PC-9 (cell line): ENCODE measurements at regions not wholly inside any gene's neighbourhood (a gene's known extent, or its start where the extent isn't known, plus 50 kb on each side); places are given as distances from the start of the nearest gene placed in this dataset.

Experiments
- BruUV-seq: library from RNA; stranded (reverse); fragments of 400-500 nt; replicated peaks from 2 replicates; lab custom pipeline; 2021; lab: Mats Ljungman, UMichigan
- CTCF ChIA-PET: fragments of 300-600 bp; sonication (Branson Sonifier 250); formaldehyde crosslinking; loops from one replicate; lab custom pipeline; 2022; ENCODE audit warnings: antibody characterized with exemption; lab: Charles Lee
- POLR2A ChIA-PET: fragments of 300-600 bp; sonication (Branson Sonifier 250); formaldehyde crosslinking; loops from one replicate; lab custom pipeline; 2022; ENCODE audit warnings: antibody characterized with exemption; ENCODE audit not compliant: unreplicated experiment; lab: Charles Lee
- DNase-seq, 2 experiments: peaks; one replicate each; pipeline versions ENCODE4 v3.0.0 to v3.0.0-alpha.2; 2015 to 2022; ENCODE audit warnings: mixed read lengths in 1 of 2
- H2AFZ ChIP-seq: fragments of 200-600 bp; sonication (generic); 2 replicates; pipeline ENCODE4 v1.8.1; 2017; ENCODE audit warnings: antibody characterized with exemption
- H3F3A ChIP-seq: fragments of 200-600 bp; sonication (generic); 2 replicates; pipeline ENCODE4 v1.8.1; 2017; ENCODE audit warnings: antibody characterized with exemption, mild to moderate bottlenecking, low read depth; ENCODE audit not compliant: insufficient read depth
- H3K27ac ChIP-seq: fragments of 200-600 bp; sonication (generic); 2 replicates; pipeline ENCODE4 v1.6.1; 2016; ENCODE audit warnings: mixed run types
- H3K27me3 ChIP-seq: fragments of 200-600 bp; sonication (generic); 2 replicates; pipeline ENCODE4 v1.6.1; 2016; ENCODE audit warnings: low read depth, mixed run types; ENCODE audit not compliant: insufficient read depth
- H3K36me3 ChIP-seq: fragments of 200-600 bp; sonication (generic); 2 replicates; pipeline ENCODE4 v1.6.1; 2016; ENCODE audit warnings: low read depth, mixed run types
- H3K4me1 ChIP-seq: fragments of 200-600 bp; sonication (generic); replicated peaks from 2 replicates; pipeline ENCODE4 v1.6.1; 2016; ENCODE audit warnings: mixed run types; ENCODE audit not compliant: insufficient read depth
- H3K4me2 ChIP-seq: fragments of 200-600 bp; sonication (generic); 2 replicates; pipeline ENCODE4 v1.6.1; 2017; ENCODE audit warnings: mixed run types
- H3K4me3 ChIP-seq: fragments of 200-600 bp; sonication (generic); 2 replicates; pipeline ENCODE4 v1.6.1; 2016; ENCODE audit warnings: mixed run types
- H3K79me2 ChIP-seq: fragments of 200-600 bp; sonication (generic); 2 replicates; pipeline ENCODE4 v1.6.1; 2017; ENCODE audit warnings: low read depth, mixed run types
- H3K9me2 ChIP-seq: fragments of 200-600 bp; sonication (generic); 2 replicates; pipeline ENCODE4 v1.8.1; 2017; ENCODE audit warnings: mild to moderate bottlenecking; ENCODE audit not compliant: insufficient read depth
- H3K9me3 ChIP-seq: fragments of 200-600 bp; sonication (generic); 2 replicates; pipeline ENCODE4 v1.8.1; 2016; ENCODE audit warnings: low read depth; ENCODE audit not compliant: insufficient read depth
- H4K20me1 ChIP-seq: fragments of 200-600 bp; sonication (generic); 2 replicates; pipeline ENCODE4 v1.8.1; 2017; ENCODE audit not compliant: insufficient read depth
- CTCF ChIP-seq: fragments of 200-600 bp; sonication (generic); conservative IDR thresholded peaks from 2 replicates; pipeline ENCODE4 v1.6.1; 2017; ENCODE audit warnings: mixed run types, antibody characterized with exemption, mild to moderate bottlenecking, moderate library complexity
- EZH2 ChIP-seq: fragments of 200-600 bp; sonication (generic); IDR thresholded peaks from 2 replicates; pipeline ENCODE4 v1.8.0; 2017; ENCODE audit warnings: antibody characterized with exemption, low read depth
- intact Hi-C: fragments of 100-400 bp; cut with micrococcal nuclease; formaldehyde crosslinking; loops from one replicate; pipeline ENCODE4 v1.10.0; 2022; ENCODE audit not compliant: unreplicated experiment

- ChIA-PET CTCF (no interaction called here), POLR2A (no interaction called here)
- Histone ChIP-seq H3K36me3 (no peaks in the 10 kb centered on the region), H4K20me1 (no peaks in the 10 kb centered on the region), H3K27ac (no peak overlapping the region), H3K9me3 (no peaks in the 10 kb centered on the region), H3K79me2 (no peaks in the 10 kb centered on the region), H3F3A (no peaks in the 10 kb centered on the region), H3K4me1 (no peaks in the 10 kb centered on the region), H3K9me2 (no peaks in the 10 kb centered on the region), H3K4me2 (no peak overlapping the region), H2AFZ (no peak overlapping the region), H3K4me3 (no peak overlapping the region), H3K27me3 (peaks cover 90% of the 10 kb centered on the region)
- no peak for DNase-seq
- intact Hi-C loops, result no loop called here
- BruUV-seq, result no TSS peak
- no peak for TF ChIP-seq CTCF
- no peak for TF ChIP-seq EZH2
Measured at GRCh38 chr1:36620142-36620541, 137.4 kb upstream of the CSF3R start.

- no peak overlapping the region for H3K4me2 ChIP-seq
- no peak overlapping the region for H2AFZ ChIP-seq
- intact Hi-C loops, result no loop called here
- POLR2A ChIA-PET, result no interaction called here
- no peaks in the 10 kb centered on the region for H3K9me3 ChIP-seq
- no TSS peak for BruUV-seq
- H3K27ac ChIP-seq, result no peak overlapping the region
- H3K4me1 ChIP-seq, result no peaks in the 10 kb centered on the region
- DNase-seq, result no peak
- H3F3A ChIP-seq, result no peaks in the 10 kb centered on the region
- no peaks in the 10 kb centered on the region for H3K36me3 ChIP-seq
- CTCF ChIA-PET, result no interaction called here
- no peak overlapping the region for H3K4me3 ChIP-seq
- no peaks in the 10 kb centered on the region for H3K79me2 ChIP-seq
- no peaks in the 10 kb centered on the region for H4K20me1 ChIP-seq
- H3K27me3 ChIP-seq, result peaks cover 80% of the 10 kb centered on the region
- TF ChIP-seq EZH2, result no peak
- TF ChIP-seq CTCF, result no peak
- no peaks in the 10 kb centered on the region for H3K9me2 ChIP-seq
Measured at GRCh38 chr1:36614991-36615390, 132.3 kb upstream of the CSF3R start.

- Histone ChIP-seq H3K4me3 (no peak overlapping the region), H3K36me3 (no peaks in the 10 kb centered on the region), H4K20me1 (no peaks in the 10 kb centered on the region), H3K79me2 (no peaks in the 10 kb centered on the region), H3K4me2 (no peak overlapping the region), H3K27ac (no peak overlapping the region), H2AFZ (no peak overlapping the region), H3K9me3 (no peaks in the 10 kb centered on the region), H3F3A (no peaks in the 10 kb centered on the region), H3K27me3 (peaks cover 76% of the 10 kb centered on the region), H3K9me2 (no peaks in the 10 kb centered on the region), H3K4me1 (no peaks in the 10 kb centered on the region)
- ChIA-PET CTCF (no interaction called here), POLR2A (no interaction called here)
- no peak for DNase-seq
- intact Hi-C loops, result no loop called here
- BruUV-seq, result no TSS peak
- no peak for TF ChIP-seq CTCF
- no peak for TF ChIP-seq EZH2
Measured at GRCh38 chr1:36614571-36614970, 131.9 kb upstream of the CSF3R start.
